Common myeloid progenitor, CD34-positive (primary cell): ENCODE measurements at regions not wholly inside any gene's neighbourhood (a gene's known extent, or its start where the extent isn't known, plus 50 kb on each side); places are given as distances from the start of the nearest gene placed in this dataset.

ENCODE experiments used
- CTCF ChIA-PET: fragments of 350-600 bp; sonication (Branson Sonifier 250); formaldehyde crosslinking; loops from one replicate; lab custom pipeline; 2021; ENCODE audit warnings: antibody characterized with exemption; lab: Charles Lee
- POLR2A ChIA-PET: fragments of 350-600 bp; sonication (Branson Sonifier 250); formaldehyde crosslinking; loops from one replicate; lab custom pipeline; 2021; ENCODE audit warnings: antibody characterized with exemption; lab: Charles Lee
- DNase-seq, 3 donors: peaks; one replicate each; pipeline versions ENCODE4 v3.0.0 to v3.0.0-alpha.2; 2013
- H3K27ac ChIP-seq, 2 experiments: 1 replicate in 1 of 2; 2 replicates in 1 of 2; pipeline ENCODE4 v1.7.0; 2013; ENCODE audit warnings: inconsistent platforms in 2 of 2, low read length in 2 of 2, mild to moderate bottlenecking in 2 of 2, low read depth in 1 of 2, moderate library complexity in 1 of 2; ENCODE audit not compliant: severe bottlenecking in 2 of 2, insufficient read depth in 1 of 2, poor library complexity in 1 of 2
- H3K27me3 ChIP-seq, 5 experiments: replicated peaks in 2 of 5; 1 replicate in 3 of 5; 2 replicates in 2 of 5; pipeline versions ENCODE4 v1.6.1 to v1.7.0; 2013; ENCODE audit warnings: low read length in 4 of 5, mild to moderate bottlenecking in 2 of 5, moderate library complexity in 2 of 5, inconsistent platforms in 1 of 5; ENCODE audit not compliant: insufficient read depth in 5 of 5, control insufficient read depth in 4 of 5
- H3K36me3 ChIP-seq, 4 experiments: 1 replicate in 2 of 4; 2 replicates in 2 of 4; pipeline versions ENCODE4 v1.6.1 to v1.7.0; 2013; ENCODE audit warnings: low read length in 3 of 4, control low read depth in 1 of 4, mild to moderate bottlenecking in 1 of 4; ENCODE audit not compliant: control insufficient read depth in 4 of 4, insufficient read depth in 4 of 4
- H3K4me1 ChIP-seq, 4 experiments: 1 replicate in 3 of 4; 2 replicates in 1 of 4; pipeline versions ENCODE4 v1.6.1 to v1.7.1; 2013; ENCODE audit warnings: low read length in 3 of 4, mild to moderate bottlenecking in 3 of 4, control low read depth in 1 of 4, inconsistent platforms in 1 of 4, moderate library complexity in 1 of 4; ENCODE audit not compliant: control insufficient read depth in 4 of 4, insufficient read depth in 4 of 4; ENCODE audit errors: control extremely low read depth in 1 of 4
- H3K4me3 ChIP-seq, 7 experiments: 1 replicate in 4 of 7; 2 replicates in 3 of 7; pipeline versions ENCODE4 v1.5.1 to v1.7.0; 2013; ENCODE audit warnings: mild to moderate bottlenecking in 7 of 7, low read length in 6 of 7, moderate library complexity in 6 of 7, inconsistent platforms in 2 of 7, low read depth in 2 of 7, control low read depth in 1 of 7; ENCODE audit not compliant: insufficient read depth in 4 of 7, control insufficient read depth in 1 of 7; ENCODE audit errors: extremely low read depth in 1 of 7
- H3K9me3 ChIP-seq, 5 experiments: 1 replicate in 4 of 5; 2 replicates in 1 of 5; pipeline versions ENCODE4 v1.6.1 to v1.7.1; 2013; ENCODE audit warnings: low read length in 4 of 5, mild to moderate bottlenecking in 2 of 5, inconsistent platforms in 1 of 5, low read depth in 1 of 5, moderate library complexity in 1 of 5; ENCODE audit not compliant: control insufficient read depth in 4 of 5, insufficient read depth in 2 of 5; ENCODE audit errors: control extremely low read depth in 1 of 5
- WGBS: methylation state at CpG from one replicate; pipeline ENCODE4 v1.1.5; 2013; ENCODE audit not compliant: insufficient coverage; 5-methylcytosine and 5-hydroxymethylcytosine counted together

GRCh38 chr2:78601113-78601512, 424.4 kb upstream of the REG3G start:
- no peak overlapping the region for H3K27ac ChIP-seq
- 100% methylated on average over 1 of the region's 1 CpG for WGBS
- no peaks in the 10 kb centered on the region for H3K36me3 ChIP-seq
- POLR2A ChIA-PET = interaction anchor here (0.6 kb wide), 1 partner anchor 45 kb away, joined by 3 read pairs; no protein-coding TSS in a partner anchor
- no peak overlapping the region for H3K4me3 ChIP-seq
- no peaks in the 10 kb centered on the region for H3K9me3 ChIP-seq
- CTCF ChIA-PET = no interaction called here
- H3K27me3 ChIP-seq = no peaks in the 10 kb centered on the region
- no peak for DNase-seq
- no peaks in the 10 kb centered on the region for H3K4me1 ChIP-seq

GRCh38 chr2:78602862-78603261, 422.6 kb upstream of the REG3G start:
- H3K27me3 ChIP-seq = no peaks in the 10 kb centered on the region
- H3K36me3 ChIP-seq = no peaks in the 10 kb centered on the region
- DNase-seq = no peak
- WGBS = no CpG with 5 or more reads among the region's 4 CpGs
- ChIA-PET CTCF (interaction anchor here (0.6 kb wide), 2 partner anchors 178 to 294 kb away, joined by 3 to 4 read pairs; no protein-coding TSS in a partner anchor), POLR2A (no interaction called here)
- H3K27ac ChIP-seq = no peak overlapping the region
- H3K4me1 ChIP-seq = no peaks in the 10 kb centered on the region
- H3K9me3 ChIP-seq = no peaks in the 10 kb centered on the region
- H3K4me3 ChIP-seq = no peak overlapping the region

GRCh38 chr2:78606895-78607294, 418.6 kb upstream of the REG3G start:
- Histone ChIP-seq H3K4me1 (no peaks in the 10 kb centered on the region), H3K36me3 (no peaks in the 10 kb centered on the region), H3K27ac (no peak overlapping the region), H3K9me3 (no peaks in the 10 kb centered on the region), H3K27me3 (no peaks in the 10 kb centered on the region), H3K4me3 (no peak overlapping the region)
- ChIA-PET POLR2A (no interaction called here), CTCF (no interaction called here)
- DNase-seq = no peak
- 27% methylated on average over 2 of the region's 2 CpGs for WGBS

DNA sequence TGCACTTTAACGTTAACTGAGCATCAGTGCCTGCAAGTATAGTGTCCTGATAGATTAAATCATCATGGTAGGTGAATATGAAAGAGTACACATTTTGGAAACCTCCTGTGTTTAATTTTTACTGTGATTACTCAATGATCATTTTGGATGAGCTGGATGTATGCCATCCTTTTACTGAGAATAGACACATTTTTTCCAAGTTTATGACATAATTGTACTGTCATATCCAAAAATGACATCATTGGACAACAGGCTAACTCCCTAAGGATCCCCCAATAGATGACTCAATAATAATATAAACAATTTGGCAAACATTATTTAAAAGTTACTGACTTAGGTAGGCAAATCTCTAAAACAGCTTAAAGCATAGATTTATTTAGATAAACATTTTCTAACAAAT, 410.8 kb upstream of the REG3G start:
- ChIA-PET POLR2A (no interaction called here), CTCF (no interaction called here)
- no peaks in the 10 kb centered on the region for H3K36me3 ChIP-seq
- no peak overlapping the region for H3K27ac ChIP-seq
- H3K27me3 ChIP-seq = no peaks in the 10 kb centered on the region
- no peaks in the 10 kb centered on the region for H3K9me3 ChIP-seq
- no peaks in the 10 kb centered on the region for H3K4me1 ChIP-seq
- no peak overlapping the region for H3K4me3 ChIP-seq
- DNase-seq = no peak
- WGBS = no CpG with 5 or more reads among the region's 1 CpG

DNA sequence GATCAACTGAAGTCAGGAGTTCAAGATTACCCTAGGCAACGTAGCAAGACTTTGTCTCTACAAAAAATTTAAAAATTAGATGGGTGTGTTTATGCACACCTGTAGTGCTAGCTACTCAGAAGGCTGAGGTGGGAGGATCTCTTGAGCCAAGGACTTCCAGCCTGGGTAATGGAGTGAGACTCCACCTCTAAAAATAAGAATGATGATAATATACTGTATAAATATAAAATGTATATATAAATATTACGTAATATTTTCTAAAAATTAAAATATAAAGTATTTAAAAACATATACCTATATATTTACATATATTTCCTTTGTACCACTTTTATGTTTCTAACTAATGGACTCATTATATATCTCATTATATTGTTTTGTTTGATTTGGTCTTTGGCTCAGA, 409.5 kb upstream of the REG3G start:
- no CpG with 5 or more reads among the region's 2 CpGs for WGBS
- H3K36me3 ChIP-seq = no peaks in the 10 kb centered on the region
- H3K9me3 ChIP-seq = no peaks in the 10 kb centered on the region
- no peaks in the 10 kb centered on the region for H3K4me1 ChIP-seq
- no peak overlapping the region for H3K27ac ChIP-seq
- no peak overlapping the region for H3K4me3 ChIP-seq
- H3K27me3 ChIP-seq = no peaks in the 10 kb centered on the region
- POLR2A ChIA-PET = no interaction called here
- DNase-seq = no peak
- CTCF ChIA-PET = no interaction called here

DNA sequence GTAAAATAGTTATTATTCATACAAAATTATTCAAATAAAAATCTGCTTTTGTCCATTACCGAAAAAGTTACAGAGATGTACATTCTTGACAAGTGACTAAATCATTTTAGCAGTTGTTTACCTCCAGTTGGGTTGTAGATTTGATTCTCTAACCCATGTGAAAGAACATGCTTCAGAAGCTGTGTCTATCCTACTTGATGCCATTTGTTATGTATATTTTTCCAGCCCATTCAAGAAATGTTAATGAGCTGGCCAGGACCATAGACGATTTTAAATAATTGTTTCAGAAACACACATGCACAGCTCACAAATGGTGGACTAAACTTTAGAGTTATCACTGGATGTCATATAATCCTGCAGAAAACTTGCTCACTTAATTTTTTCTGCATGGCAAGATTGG, 391.1 kb upstream of the REG3G start:
- Histone ChIP-seq H3K4me1 (no peaks in the 10 kb centered on the region), H3K27me3 (no peaks in the 10 kb centered on the region), H3K27ac (no peak overlapping the region), H3K9me3 (no peaks in the 10 kb centered on the region), H3K36me3 (no peaks in the 10 kb centered on the region), H3K4me3 (no peak overlapping the region)
- no peak for DNase-seq
- WGBS = 100% methylated on average over 2 of the region's 2 CpGs
- ChIA-PET CTCF (no interaction called here), POLR2A (no interaction called here)

- H3K4me3 ChIP-seq = no peak overlapping the region
- ChIA-PET CTCF (no interaction called here), POLR2A (no interaction called here)
- WGBS = no CpG with 5 or more reads among the region's 1 CpG
- no peak for DNase-seq
- no peaks in the 10 kb centered on the region for H3K36me3 ChIP-seq
- H3K27me3 ChIP-seq = no peaks in the 10 kb centered on the region
- no peak overlapping the region for H3K27ac ChIP-seq
- no peaks in the 10 kb centered on the region for H3K9me3 ChIP-seq
- no peaks in the 10 kb centered on the region for H3K4me1 ChIP-seq
Observed at GRCh38 chr2:78644854-78645253, 380.6 kb upstream of the REG3G start.
